ENCODE measurements at regions not wholly inside any gene's neighbourhood (a gene's known extent, or its start where the extent isn't known, plus 50 kb on each side); places are given as distances from the start of the nearest gene placed in this dataset.
A peak's percentile ranks its signal among the peaks of the same experiment; 100 is the strongest.

- DNase-seq (ENCODE audit: low read depth), result no peak
- no peak overlapping the region for H3K4me3 ChIP-seq (ENCODE audit: low read depth, low read length)
Observed at GRCh38 chr13:106262886-106263285, 272.6 kb downstream of the EFNB2 start.

DNA sequence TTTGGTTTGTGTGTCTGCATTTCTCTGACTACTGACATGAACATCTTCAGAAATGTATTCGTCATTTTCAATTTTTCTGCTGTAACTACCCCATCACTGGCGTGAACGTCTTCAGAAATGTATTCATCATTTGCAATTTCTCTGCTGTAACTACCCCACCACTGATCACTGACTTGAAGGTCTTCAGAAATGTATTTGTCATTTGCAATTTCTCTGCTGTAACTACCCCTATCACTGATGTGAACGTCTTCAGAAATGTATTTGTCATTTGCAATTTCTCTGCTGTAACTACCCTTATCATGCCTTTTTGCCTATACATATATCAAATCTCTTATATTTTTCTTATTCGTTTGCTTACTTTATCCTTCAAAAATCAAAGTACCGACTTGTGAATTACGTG is 274.0 kb downstream of the EFNB2 start:
- no peak for DNase-seq (ENCODE audit: low read depth)

GRCh38 chr13:106260352-106260751 is 275.1 kb downstream of the EFNB2 start:
- H3K4me3 ChIP-seq (ENCODE audit: low read depth, low read length), result no peak overlapping the region
- DNase-seq (ENCODE audit: low read depth), result no peak

More for the DNA sequence above, 274.0 kb downstream of the EFNB2 start:
- H3K4me3 ChIP-seq (ENCODE audit: low read depth, low read length), result no peak overlapping the region

GRCh38 chr13:106259928-106260327 is 275.5 kb downstream of the EFNB2 start:
- DNase-seq (ENCODE audit: low read depth), result no peak
- H3K4me3 ChIP-seq (ENCODE audit: low read depth, low read length), result no peak overlapping the region

- no peak overlapping the region for H3K4me3 ChIP-seq (ENCODE audit: low read depth, low read length)
- DNase-seq (ENCODE audit: low read depth), result no peak
Observed at GRCh38 chr13:106246666-106247188, 288.7 kb downstream of the EFNB2 start.

DNA sequence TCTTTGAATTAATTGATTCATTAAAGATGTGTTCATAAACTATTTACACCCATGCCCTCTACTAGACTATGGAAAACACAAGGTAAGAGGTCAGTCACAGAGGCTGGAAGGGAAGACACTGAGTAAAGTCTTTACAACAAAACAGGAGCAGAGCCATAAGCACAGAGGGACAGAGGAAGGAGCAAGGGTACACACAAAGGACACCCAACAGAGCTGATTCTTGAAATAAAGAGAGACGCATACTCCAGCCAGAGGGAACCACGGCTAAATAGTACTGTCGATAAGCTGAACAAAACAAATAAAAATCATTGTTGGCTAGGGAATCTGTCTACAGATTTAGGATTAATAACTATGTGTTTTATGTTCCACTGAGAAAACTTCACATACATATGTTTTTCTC is 289.2 kb downstream of the EFNB2 start:
- H3K4me3 ChIP-seq (ENCODE audit: low read depth, low read length), result no peak overlapping the region

GRCh38 chr13:106243011-106243565 is 292.4 kb downstream of the EFNB2 start:
- no peak overlapping the region for H3K4me3 ChIP-seq (ENCODE audit: low read depth, low read length)
- no peak for DNase-seq (ENCODE audit: low read depth)

More for the DNA sequence above, 289.2 kb downstream of the EFNB2 start:
- no peak for DNase-seq (ENCODE audit: low read depth)

DNA sequence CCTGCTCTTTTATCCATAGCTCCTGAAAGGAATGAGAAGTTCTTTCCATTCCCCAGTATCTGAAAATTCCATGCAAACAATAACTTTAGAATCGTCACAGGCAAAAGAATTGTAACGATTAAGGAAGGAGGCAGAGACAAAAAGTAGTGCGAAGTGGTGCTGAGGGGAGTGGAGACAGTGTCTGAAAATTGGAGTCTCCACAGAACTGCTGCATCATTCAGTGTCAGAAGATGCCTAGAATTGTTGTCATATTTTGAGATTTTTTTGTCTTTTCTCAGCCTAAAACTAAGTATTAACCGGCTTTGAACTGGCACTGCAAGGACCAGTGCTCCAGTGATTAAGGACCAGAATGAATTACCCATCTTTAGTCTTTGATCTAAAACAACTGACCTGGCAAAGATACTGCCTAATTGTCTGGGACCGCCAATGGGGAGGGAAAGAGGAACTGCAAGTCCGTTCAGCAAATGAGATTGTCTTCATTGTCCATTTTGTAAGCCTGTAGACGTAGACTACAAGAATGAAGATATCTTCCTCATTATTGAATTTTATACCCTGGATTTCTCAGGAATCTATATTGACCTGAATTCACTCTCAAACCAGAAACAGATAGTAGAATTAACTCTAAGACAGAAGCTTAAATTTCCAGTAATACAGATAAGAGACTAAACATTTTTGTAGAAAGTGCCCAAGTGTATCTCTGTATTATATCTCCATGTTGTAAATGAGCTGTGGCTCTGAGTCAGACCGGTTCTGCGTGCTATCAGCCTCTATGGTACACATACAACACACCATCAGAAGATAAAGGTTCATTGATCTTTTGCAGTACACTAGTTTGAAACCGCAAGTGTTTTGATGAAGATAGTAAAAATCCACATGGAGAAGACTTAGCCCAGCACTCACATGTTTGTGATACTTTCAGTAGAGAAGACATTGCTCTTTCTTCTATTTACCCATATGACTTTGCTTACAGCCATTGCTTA is 293.2 kb downstream of the EFNB2 start:
- H3K4me3 ChIP-seq (ENCODE audit: low read depth, low read length), result no peak overlapping the region
- DNase-seq (ENCODE audit: low read depth), result no peak

DNA sequence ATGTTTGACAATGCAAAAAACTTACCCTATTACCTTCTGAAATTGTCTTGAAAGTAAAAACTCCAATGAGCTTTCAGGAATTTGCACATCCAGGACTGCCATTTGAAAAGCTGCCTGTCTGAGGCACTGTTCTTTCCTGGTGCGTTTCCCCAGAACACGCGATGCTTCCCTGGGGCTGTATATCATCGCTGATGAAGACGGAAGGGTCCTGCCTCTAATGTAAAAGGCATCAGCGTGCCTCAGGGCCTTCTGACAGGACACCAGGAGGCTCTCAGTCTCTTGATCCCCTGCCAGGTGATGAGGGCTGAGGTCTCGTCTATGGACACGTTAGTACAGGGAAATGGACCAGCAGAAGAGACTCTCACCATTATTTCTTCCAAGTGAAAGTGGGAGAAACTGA is 296.8 kb downstream of the EFNB2 start:
- H3K4me3 ChIP-seq (ENCODE audit: low read depth, low read length), result no peak overlapping the region
- no peak for DNase-seq (ENCODE audit: low read depth)

- no peak overlapping the region for H3K4me3 ChIP-seq (ENCODE audit: low read depth, low read length)
- DNase-seq (ENCODE audit: low read depth), result no peak
Observed at GRCh38 chr13:106234636-106235035, 300.8 kb downstream of the EFNB2 start.

DNA sequence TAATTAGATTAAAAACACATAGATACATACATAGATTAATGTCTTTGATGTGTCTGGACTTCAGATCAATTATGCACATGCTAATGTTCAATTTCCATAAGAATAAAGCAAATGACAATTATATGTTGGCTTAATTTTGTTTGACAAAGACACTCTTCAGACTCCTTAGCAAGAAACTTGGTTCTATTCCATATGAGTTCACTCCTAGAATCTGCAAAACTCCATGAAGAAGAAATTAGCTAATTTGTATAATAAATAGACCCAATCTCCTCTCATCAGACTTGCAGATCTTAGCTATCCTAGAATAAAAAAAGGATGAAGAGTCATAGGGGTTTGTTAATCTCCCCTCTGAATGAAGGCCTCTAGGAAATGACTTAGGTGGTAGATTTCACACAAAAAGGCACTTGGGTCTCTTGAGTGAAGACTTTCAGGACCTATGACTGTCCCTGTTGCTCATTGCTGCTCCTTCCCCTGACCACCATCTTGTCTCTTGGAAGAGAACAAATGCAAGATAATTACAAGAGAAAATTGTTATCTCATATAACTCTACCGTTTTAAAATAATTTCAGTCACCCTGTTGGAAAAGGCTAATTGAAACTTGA is 302.2 kb downstream of the EFNB2 start:
- H3K4me3 ChIP-seq (ENCODE audit: low read depth, low read length), result no peak overlapping the region
- no peak for DNase-seq (ENCODE audit: low read depth)

DNA sequence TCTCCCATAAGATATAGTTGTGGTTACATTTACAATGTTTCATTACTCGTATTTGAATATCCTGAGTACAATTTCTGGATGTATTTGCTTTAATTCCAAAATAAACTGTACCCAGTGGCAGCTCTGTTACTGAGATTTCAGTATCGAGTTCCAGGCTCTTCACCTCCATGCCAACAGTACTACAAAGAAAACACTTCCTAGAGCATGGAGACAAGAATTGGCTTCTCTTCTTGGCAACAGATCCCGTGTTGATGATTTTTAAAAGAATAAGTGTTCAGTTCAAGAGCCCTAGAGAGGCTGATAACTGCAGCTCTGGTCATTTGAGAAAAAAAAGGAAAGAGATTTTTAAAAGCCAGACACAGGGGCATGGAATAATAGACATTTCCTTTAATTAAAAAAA is 302.8 kb downstream of the EFNB2 start:
- H3K4me3 ChIP-seq (ENCODE audit: low read depth, low read length), result no peak overlapping the region
- no peak for DNase-seq (ENCODE audit: low read depth)

DNA sequence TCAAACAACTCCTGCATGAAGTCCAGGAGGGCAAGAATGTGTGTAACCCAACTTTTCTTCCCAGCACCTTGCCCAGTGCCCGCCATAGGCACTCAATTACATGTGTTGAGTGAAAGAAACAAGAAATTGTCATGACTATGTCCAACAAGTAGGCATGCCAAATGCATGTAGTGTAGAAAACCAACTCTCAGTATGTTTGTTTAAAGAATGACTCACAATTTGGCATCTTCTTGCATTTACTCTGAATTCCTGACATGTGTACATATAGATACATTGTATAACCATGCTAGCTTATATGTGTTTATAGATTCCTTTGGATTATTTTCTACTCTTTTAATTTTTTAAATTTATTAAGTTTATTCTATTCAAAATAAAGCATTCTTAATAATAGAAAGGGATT is 305.0 kb downstream of the EFNB2 start:
- no peak overlapping the region for H3K4me3 ChIP-seq (ENCODE audit: low read depth, low read length)
- peak; percentile 59 for DNase-seq (ENCODE audit: low read depth)

DNA sequence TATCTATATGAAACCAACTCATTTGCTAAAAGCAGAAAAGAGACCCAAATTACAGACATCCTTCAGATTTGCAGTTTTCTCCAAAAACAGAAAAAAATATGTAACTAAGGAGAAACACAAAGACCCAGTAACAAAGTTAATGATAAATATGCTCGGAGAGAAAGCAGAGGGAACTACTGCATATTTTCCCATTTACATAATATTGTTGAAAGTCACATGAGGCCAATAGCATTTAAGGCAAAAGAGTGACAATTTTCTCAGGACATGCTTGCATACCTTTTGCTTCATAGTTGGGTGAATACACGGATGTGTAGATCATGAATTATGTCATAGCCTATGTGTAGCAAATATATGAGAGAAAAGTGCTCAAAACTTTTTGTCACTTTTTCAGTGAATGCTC is 310.3 kb downstream of the EFNB2 start:
- DNase-seq (ENCODE audit: low read depth), result no peak
- H3K4me3 ChIP-seq (ENCODE audit: low read depth, low read length), result no peak overlapping the region

- DNase-seq (ENCODE audit: low read depth), result no peak
- no peak overlapping the region for H3K4me3 ChIP-seq (ENCODE audit: low read depth, low read length)
Observed at GRCh38 chr13:106220211-106220610, 315.3 kb downstream of the EFNB2 start.

DNA sequence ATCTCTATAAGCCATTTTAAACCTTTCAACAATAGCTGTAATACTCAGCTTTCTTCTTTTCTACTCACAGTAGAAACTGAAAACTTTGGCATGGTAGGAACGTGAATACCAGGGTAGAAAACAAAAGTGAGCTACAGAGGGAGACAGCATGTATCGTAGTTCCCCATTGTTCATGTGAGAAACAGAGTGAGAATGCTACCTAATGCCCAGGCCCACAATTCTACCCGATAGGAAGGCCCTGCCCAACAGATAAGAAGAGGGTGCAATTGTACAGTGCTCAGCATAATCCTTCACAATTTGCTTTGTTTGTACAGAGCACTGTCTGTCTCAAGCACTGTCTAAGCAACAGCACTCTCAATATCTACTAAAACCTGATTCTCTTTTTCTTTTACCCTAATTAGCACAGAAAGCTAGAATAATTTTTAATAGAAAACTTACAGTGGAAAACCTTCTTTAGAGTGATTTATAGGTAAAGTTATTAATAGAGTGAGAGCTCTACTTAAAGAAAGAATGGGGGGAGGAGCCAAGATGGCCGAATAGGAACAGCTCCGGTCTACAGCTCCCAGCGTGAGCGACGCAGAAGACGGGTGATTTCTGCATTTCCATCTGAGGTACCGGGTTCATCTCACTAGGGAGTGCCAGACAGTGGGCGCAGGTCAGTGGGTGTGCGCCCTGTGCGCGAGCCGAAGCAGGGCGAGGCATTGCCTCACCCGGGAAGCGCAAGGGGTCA is 322.3 kb downstream of the EFNB2 start:
- no peak overlapping the region for H3K4me3 ChIP-seq (ENCODE audit: low read depth, low read length)
- DNase-seq (ENCODE audit: low read depth), result no peak

GRCh38 chr13:106212386-106213010 is 323.0 kb downstream of the EFNB2 start:
- H3K4me3 ChIP-seq (ENCODE audit: low read depth, low read length), result no peak overlapping the region
- DNase-seq (ENCODE audit: low read depth), result no peak

DNA sequence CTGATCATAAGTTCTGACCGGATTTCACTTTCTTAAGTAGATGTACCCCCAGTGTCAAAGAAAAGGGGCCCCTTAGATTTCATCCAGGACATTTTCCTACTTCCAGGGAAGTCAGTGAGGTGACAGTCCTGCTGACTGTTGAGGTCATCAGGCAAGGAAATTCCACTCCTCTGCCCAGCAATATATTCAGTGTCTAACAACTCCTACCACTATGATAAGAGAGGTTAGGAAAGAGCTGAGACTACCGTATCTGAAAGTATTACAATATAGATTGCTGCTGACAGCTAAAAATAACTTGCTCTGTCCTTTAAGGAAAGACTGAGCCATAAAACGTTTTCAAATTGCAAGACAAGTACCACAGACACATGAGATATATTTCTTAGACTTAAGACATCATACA is 325.1 kb downstream of the EFNB2 start:
- DNase-seq (ENCODE audit: low read depth), result no peak

GRCh38 chr13:106205871-106206270 is 329.6 kb downstream of the EFNB2 start:
- no peak overlapping the region for H3K4me3 ChIP-seq (ENCODE audit: low read depth, low read length)
- DNase-seq (ENCODE audit: low read depth), result no peak

More for the DNA sequence above, 325.1 kb downstream of the EFNB2 start:
- H3K4me3 ChIP-seq (ENCODE audit: low read depth, low read length), result no peak overlapping the region

Data from skeletal muscle cell (primary cell).